IMR-90 (cell line): ENCODE measurements at regions not wholly inside any gene's neighbourhood (a gene's known extent, or its start where the extent isn't known, plus 50 kb on each side); places are given as distances from the start of the nearest gene placed in this dataset.

Experiments used
- ATAC-seq: fragments of 200-7000 bp; cut with Tn5 transposase; 2 replicates; pipeline ENCODE4 v1.9.1; 2020; ENCODE audit warnings: low read depth, mild to moderate bottlenecking, moderate library complexity
- BruUV-seq: library from RNA; stranded (reverse); fragments of 400-500 nt; replicated peaks from 2 replicates; lab custom pipeline; 2021; lab: Mats Ljungman, UMichigan
- CTCF ChIA-PET: fragments of 300-600 bp; formaldehyde crosslinking; extraction: SDS; loops from one replicate; lab custom pipeline; 2021; ENCODE audit warnings: antibody characterized with exemption; lab: Yijun Ruan, JAX
- POLR2A ChIA-PET: fragments of 300-600 bp; sonication (Branson Sonifier 250); formaldehyde crosslinking; loops from one replicate; lab custom pipeline; 2022; ENCODE audit warnings: antibody characterized with exemption; ENCODE audit not compliant: unreplicated experiment; lab: Charles Lee
- DNase-seq: peaks from one replicate; pipeline ENCODE4 v3.0.0; 2013
- H2AFZ ChIP-seq: replicated peaks from 2 replicates; pipeline ENCODE3; 2013; ENCODE audit warnings: low read length, mild to moderate bottlenecking; ENCODE audit not compliant: poor library complexity
- H2AK5ac ChIP-seq: 2 replicates; pipeline ENCODE4 v1.6.1; 2013; ENCODE audit warnings: low read depth, low read length, inconsistent platforms
- H2AK9ac ChIP-seq: replicated peaks from 2 replicates; pipeline ENCODE3; 2013; ENCODE audit warnings: mild to moderate bottlenecking, low read depth, low read length, moderate library complexity; ENCODE audit not compliant: poor library complexity
- H2BK120ac ChIP-seq: 2 replicates; pipeline ENCODE4 v1.6.1; 2013; ENCODE audit warnings: low read depth, low read length, inconsistent platforms
- H2BK15ac ChIP-seq: 3 replicates; pipeline ENCODE4 v1.6.1; 2013; ENCODE audit warnings: low read depth, low read length, inconsistent platforms
- H2BK20ac ChIP-seq: 2 replicates; pipeline ENCODE4 v1.6.1; 2013; ENCODE audit warnings: low read depth, mild to moderate bottlenecking, inconsistent platforms, low read length, moderate library complexity
- H2BK5ac ChIP-seq: 2 replicates; pipeline ENCODE4 v1.6.1; 2013; ENCODE audit warnings: mild to moderate bottlenecking, low read depth, low read length, inconsistent platforms; ENCODE audit not compliant: poor library complexity, severe bottlenecking
- H3K14ac ChIP-seq: replicated peaks from 2 replicates; pipeline ENCODE4 v1.6.1; 2013; ENCODE audit warnings: low read depth, low read length, inconsistent platforms
- H3K18ac ChIP-seq: 2 replicates; pipeline ENCODE4 v1.6.1; 2013; ENCODE audit warnings: low read depth, low read length, control low read depth
- H3K23ac ChIP-seq: 2 replicates; pipeline ENCODE4 v1.6.1; 2013; ENCODE audit warnings: low read depth, low read length, inconsistent platforms
- H3K27ac ChIP-seq: 2 replicates; pipeline ENCODE4 v1.5.1; 2013; ENCODE audit warnings: mild to moderate bottlenecking, control low read depth, low read length; ENCODE audit not compliant: insufficient read depth
- H3K27me3 ChIP-seq: 2 replicates; pipeline ENCODE4 v1.6.1; 2013; ENCODE audit warnings: low read length; ENCODE audit not compliant: control insufficient read depth, insufficient read depth
- H3K36me3 ChIP-seq: 2 replicates; pipeline ENCODE4 v1.6.1; 2013; ENCODE audit warnings: low read length, mixed read lengths; ENCODE audit not compliant: control insufficient read depth, insufficient read depth
- H3K4ac ChIP-seq: 2 replicates; pipeline ENCODE4 v1.6.1; 2013; ENCODE audit warnings: low read depth, low read length, inconsistent platforms
- H3K4me1 ChIP-seq: 2 replicates; pipeline ENCODE4 v1.6.1; 2013; ENCODE audit warnings: low read length, mixed read lengths; ENCODE audit not compliant: control insufficient read depth, insufficient read depth
- H3K4me2 ChIP-seq: 2 replicates; pipeline ENCODE4 v1.6.1; 2013; ENCODE audit warnings: low read depth, mild to moderate bottlenecking, control low read depth, low read length, moderate library complexity
- H3K4me3 ChIP-seq: 2 replicates; pipeline ENCODE4 v1.5.1; 2013; ENCODE audit warnings: low read depth, mild to moderate bottlenecking, control low read depth, low read length, moderate library complexity; ENCODE audit not compliant: insufficient read depth
- H3K56ac ChIP-seq: 2 replicates; pipeline ENCODE4 v1.6.1; 2013; ENCODE audit warnings: low read length, inconsistent platforms; ENCODE audit not compliant: insufficient read depth; ENCODE audit errors: extremely low read depth
- H3K79me1 ChIP-seq, 2 experiments: 2 replicates each; pipeline ENCODE4 v1.6.1; 2013; ENCODE audit warnings: low read length in 2 of 2, inconsistent platforms in 1 of 2, low read depth in 1 of 2
- H3K9ac ChIP-seq: 2 replicates; pipeline ENCODE4 v1.6.1; 2013; ENCODE audit warnings: low read depth, low read length, control low read depth
- H3K9me1 ChIP-seq: 2 replicates; pipeline ENCODE4 v1.6.1; 2013; ENCODE audit warnings: low read length, inconsistent platforms; ENCODE audit not compliant: insufficient read depth
- H3K9me3 ChIP-seq: 2 replicates; pipeline ENCODE4 v1.6.1; 2013; ENCODE audit warnings: low read length; ENCODE audit not compliant: control insufficient read depth, insufficient read depth
- H4K20me1 ChIP-seq: 2 replicates; pipeline ENCODE4 v1.6.1; 2013; ENCODE audit warnings: low read length, inconsistent platforms; ENCODE audit not compliant: insufficient read depth
- H4K5ac ChIP-seq: 2 replicates; pipeline ENCODE4 v1.6.1; 2013; ENCODE audit warnings: mild to moderate bottlenecking, low read depth, low read length, control low read depth
- H4K8ac ChIP-seq, 2 experiments: 2 replicates each; pipeline ENCODE4 v1.6.1; 2013; ENCODE audit warnings: low read depth in 2 of 2, low read length in 2 of 2, control low read depth in 1 of 2, inconsistent platforms in 1 of 2
- H4K91ac ChIP-seq: 2 replicates; pipeline ENCODE4 v1.6.1; 2013; ENCODE audit warnings: low read depth, low read length, inconsistent platforms; ENCODE audit not compliant: insufficient read depth
- BHLHE40 ChIP-seq: fragments of 150-350 bp; IDR thresholded peaks from 2 replicates; pipeline ENCODE4 v1.6.1; 2016; ENCODE audit warnings: mild to moderate bottlenecking, low read depth, low read length
- CHD1 ChIP-seq: IDR thresholded peaks from 2 replicates; pipeline ENCODE4 v1.6.1; 2012; ENCODE audit warnings: low read depth, low read length, improper control_type of control experiment
- FOS ChIP-seq: fragments of 150-350 bp; IDR thresholded peaks from 2 replicates; pipeline ENCODE4 v1.6.1; 2016; ENCODE audit warnings: low read depth, low read length
- MXI1 ChIP-seq: IDR thresholded peaks from 2 replicates; pipeline ENCODE4 v1.6.1; 2012; ENCODE audit warnings: low read depth, mild to moderate bottlenecking, low read length, moderate library complexity, borderline replicate concordance
- NFE2L2 ChIP-seq: fragments of 150-350 bp; IDR thresholded peaks from 2 replicates; pipeline ENCODE4 v1.6.1; 2016; ENCODE audit warnings: low read depth, mild to moderate bottlenecking, low read length
- POLR2A ChIP-seq: IDR thresholded peaks from 2 replicates; pipeline ENCODE4 v1.6.1; 2012; ENCODE audit warnings: mild to moderate bottlenecking, low read depth, low read length
- RAD21 ChIP-seq: IDR thresholded peaks from 2 replicates; pipeline ENCODE4 v1.6.1; 2012; ENCODE audit warnings: low read length, improper control_type of control experiment
- RCOR1 ChIP-seq: IDR thresholded peaks from 2 replicates; pipeline ENCODE4 v1.6.1; 2012; ENCODE audit warnings: mild to moderate bottlenecking, low read length, improper control_type of control experiment; ENCODE audit not compliant: insufficient replicate concordance
- RFX5 ChIP-seq: IDR thresholded peaks from 2 replicates; pipeline ENCODE4 v1.8.0; 2012; ENCODE audit warnings: low read depth, mild to moderate bottlenecking, low read length, moderate library complexity
- SMC3 ChIP-seq: fragments of 150-350 bp; IDR thresholded peaks from 2 replicates; pipeline ENCODE4 v1.6.1; 2016; ENCODE audit warnings: low read depth, mild to moderate bottlenecking, antibody characterized with exemption, low read length, moderate library complexity
- dilution Hi-C: fragments of 300-500 bp; cut with HindIII; formaldehyde crosslinking; loops from one replicate; pipeline ENCODE4 v1.14.3; 2018; ENCODE audit warnings: low sequenced_read_pairs; ENCODE audit not compliant: unreplicated experiment
- in situ Hi-C: fragments of 300-500 bp; cut with MboI; formaldehyde crosslinking; loops from 3 replicates; pipeline ENCODE4 v1.14.3; 2019; ENCODE audit warnings: low sequenced_read_pairs, inconsistent platforms, mixed read lengths
- intact Hi-C: fragments of 100-400 bp; cut with micrococcal nuclease; formaldehyde crosslinking; loops from 2 replicates; pipeline ENCODE4 v1.10.0; 2022
- TF ChIP-seq, protein P1 (sequence below): fragments of 150-350 bp; IDR thresholded peaks from 2 replicates; pipeline ENCODE4 v1.6.1; 2016; ENCODE audit warnings: low read depth, mild to moderate bottlenecking, low read length, moderate library complexity, borderline replicate concordance
- TF ChIP-seq, protein P2 (sequence below): fragments of 150-350 bp; IDR thresholded peaks from 2 replicates; pipeline ENCODE4 v1.6.1; 2017; ENCODE audit warnings: mild to moderate bottlenecking, antibody characterized with exemption, low read length, low read depth
- TF ChIP-seq, protein P3 (sequence below): conservative IDR thresholded peaks from 2 replicates; pipeline ENCODE4 v1.5.1; 2012; ENCODE audit warnings: mild to moderate bottlenecking, low read depth, low read length, improper control_type of control experiment

DNA sequence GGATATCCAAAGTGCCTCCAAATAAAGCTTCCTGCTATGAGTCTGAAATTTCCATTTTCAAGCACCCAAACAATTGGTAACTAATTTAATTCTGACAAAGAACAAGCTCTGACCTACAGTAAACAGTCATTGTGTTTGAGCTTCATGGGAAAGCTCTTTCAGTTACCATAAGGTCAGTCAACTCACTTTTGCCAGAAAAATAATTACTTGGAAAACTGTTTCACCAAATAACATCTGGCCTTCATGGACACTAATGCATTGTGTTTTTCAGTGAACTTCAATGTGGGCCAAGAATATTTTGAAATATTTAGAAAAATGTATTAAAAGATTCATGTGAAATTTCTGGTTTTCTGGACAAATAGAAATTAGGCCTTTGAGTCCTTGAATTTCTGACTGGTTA, 369.9 kb downstream of the GALR1 start:
- Histone ChIP-seq H4K91ac (no peak overlapping the region), H3K9ac (no peak overlapping the region), H3K18ac (no peak overlapping the region), H4K5ac (no peak overlapping the region), H3K4me2 (no peak overlapping the region), H3K27me3 (no peaks in the 10 kb centered on the region), H3K4ac (no peak overlapping the region), H4K20me1 (no peaks in the 10 kb centered on the region), H2BK20ac (no peak overlapping the region), H2BK5ac (no peak overlapping the region), H2AFZ (no peak overlapping the region), H3K9me1 (no peaks in the 10 kb centered on the region), H2BK15ac (no peak overlapping the region), H3K4me1 (no peaks in the 10 kb centered on the region), H3K56ac (no peak overlapping the region), H4K8ac (no peak overlapping the region), H3K23ac (no peak overlapping the region), H2AK9ac (no peak overlapping the region), H3K14ac (no peak overlapping the region), H3K27ac (no peak overlapping the region), H3K79me1 (no peaks in the 10 kb centered on the region), H3K36me3 (no peaks in the 10 kb centered on the region), H2AK5ac (no peak overlapping the region), H3K4me3 (no peak overlapping the region), H2BK120ac (no peak overlapping the region), H3K9me3 (peaks cover 34% of the 10 kb centered on the region)
- DNase-seq: no peak
- in situ Hi-C loops: no loop called here
- dilution Hi-C loops: no loop called here
- no peak for TF ChIP-seq NFE2L2
- TF ChIP-seq CHD1: no peak
- TF ChIP-seq, protein P1, sequence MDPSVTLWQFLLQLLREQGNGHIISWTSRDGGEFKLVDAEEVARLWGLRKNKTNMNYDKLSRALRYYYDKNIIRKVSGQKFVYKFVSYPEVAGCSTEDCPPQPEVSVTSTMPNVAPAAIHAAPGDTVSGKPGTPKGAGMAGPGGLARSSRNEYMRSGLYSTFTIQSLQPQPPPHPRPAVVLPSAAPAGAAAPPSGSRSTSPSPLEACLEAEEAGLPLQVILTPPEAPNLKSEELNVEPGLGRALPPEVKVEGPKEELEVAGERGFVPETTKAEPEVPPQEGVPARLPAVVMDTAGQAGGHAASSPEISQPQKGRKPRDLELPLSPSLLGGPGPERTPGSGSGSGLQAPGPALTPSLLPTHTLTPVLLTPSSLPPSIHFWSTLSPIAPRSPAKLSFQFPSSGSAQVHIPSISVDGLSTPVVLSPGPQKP: no peak
- TF ChIP-seq SMC3: no peak
- TF ChIP-seq MXI1: no peak
- no peak for TF ChIP-seq POLR2A
- no peak for TF ChIP-seq RAD21
- TF ChIP-seq RCOR1: no peak
- no peak for TF ChIP-seq RFX5
- TF ChIP-seq, protein P2, sequence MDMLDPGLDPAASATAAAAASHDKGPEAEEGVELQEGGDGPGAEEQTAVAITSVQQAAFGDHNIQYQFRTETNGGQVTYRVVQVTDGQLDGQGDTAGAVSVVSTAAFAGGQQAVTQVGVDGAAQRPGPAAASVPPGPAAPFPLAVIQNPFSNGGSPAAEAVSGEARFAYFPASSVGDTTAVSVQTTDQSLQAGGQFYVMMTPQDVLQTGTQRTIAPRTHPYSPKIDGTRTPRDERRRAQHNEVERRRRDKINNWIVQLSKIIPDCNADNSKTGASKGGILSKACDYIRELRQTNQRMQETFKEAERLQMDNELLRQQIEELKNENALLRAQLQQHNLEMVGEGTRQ: no peak
- TF ChIP-seq, protein P3, sequence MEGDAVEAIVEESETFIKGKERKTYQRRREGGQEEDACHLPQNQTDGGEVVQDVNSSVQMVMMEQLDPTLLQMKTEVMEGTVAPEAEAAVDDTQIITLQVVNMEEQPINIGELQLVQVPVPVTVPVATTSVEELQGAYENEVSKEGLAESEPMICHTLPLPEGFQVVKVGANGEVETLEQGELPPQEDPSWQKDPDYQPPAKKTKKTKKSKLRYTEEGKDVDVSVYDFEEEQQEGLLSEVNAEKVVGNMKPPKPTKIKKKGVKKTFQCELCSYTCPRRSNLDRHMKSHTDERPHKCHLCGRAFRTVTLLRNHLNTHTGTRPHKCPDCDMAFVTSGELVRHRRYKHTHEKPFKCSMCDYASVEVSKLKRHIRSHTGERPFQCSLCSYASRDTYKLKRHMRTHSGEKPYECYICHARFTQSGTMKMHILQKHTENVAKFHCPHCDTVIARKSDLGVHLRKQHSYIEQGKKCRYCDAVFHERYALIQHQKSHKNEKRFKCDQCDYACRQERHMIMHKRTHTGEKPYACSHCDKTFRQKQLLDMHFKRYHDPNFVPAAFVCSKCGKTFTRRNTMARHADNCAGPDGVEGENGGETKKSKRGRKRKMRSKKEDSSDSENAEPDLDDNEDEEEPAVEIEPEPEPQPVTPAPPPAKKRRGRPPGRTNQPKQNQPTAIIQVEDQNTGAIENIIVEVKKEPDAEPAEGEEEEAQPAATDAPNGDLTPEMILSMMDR: no peak
- TF ChIP-seq BHLHE40: no peak
- no peak for TF ChIP-seq FOS
- no TSS peak for BruUV-seq
- ChIA-PET CTCF (no interaction called here), POLR2A (no interaction called here)
- intact Hi-C loops: no loop called here
- ATAC-seq: no peak
